Prostate gland (tissue), 2 donors: ENCODE measurements at regions not wholly inside any gene's neighbourhood (a gene's known extent, or its start where the extent isn't known, plus 50 kb on each side); places are given as distances from the start of the nearest gene placed in this dataset.

Experiments
- DNase-seq: peaks from one replicate; pipeline ENCODE4 v3.0.0-alpha.2; 2019; ENCODE audit warnings: low spot score
- H3K27ac ChIP-seq, 2 donors: fragments of 200-600 bp; sonication (generic); 2 replicates each; pipeline ENCODE4 v1.5.1; 2017 to 2019
- H3K27me3 ChIP-seq: fragments of 200-600 bp; sonication (generic); replicated peaks from 2 replicates; pipeline ENCODE4 v1.5.1; 2019; ENCODE audit not compliant: insufficient read depth
- H3K36me3 ChIP-seq, 2 donors: fragments of 200-600 bp; sonication (generic); 1 replicate in 1 of 2; 2 replicates in 1 of 2; pipeline versions ENCODE4 v1.5.1 to v1.8.1; 2017 to 2019
- H3K4me1 ChIP-seq: fragments of 200-600 bp; sonication (generic); replicated peaks from 2 replicates; pipeline ENCODE4 v1.5.1; 2019
- H3K4me3 ChIP-seq, 2 donors: fragments of 200-600 bp; sonication (generic); 2 replicates each; pipeline ENCODE4 v1.5.1; 2017 to 2019
- H3K9me3 ChIP-seq: fragments of 200-600 bp; sonication (generic); 2 replicates; pipeline ENCODE4 v1.5.1; 2017
- POLR2A ChIP-seq: fragments of 450-650 bp; IDR thresholded peaks from one replicate; pipeline ENCODE4 v1.6.1; 2016; ENCODE audit warnings: antibody characterized with exemption, mild to moderate bottlenecking
- POLR2AphosphoS5 ChIP-seq: sonication (generic); formaldehyde crosslinking; IDR thresholded peaks from one replicate; pipeline ENCODE4 v1.6.1; 2017; ENCODE audit warnings: antibody characterized with exemption
- WGBS: methylation state at CpG from one replicate; pipeline ENCODE4 v1.1.5; 2018; 5-methylcytosine and 5-hydroxymethylcytosine counted together
- intact Hi-C: fragments of 100-400 bp; cut with DNase I; formaldehyde crosslinking; loops from one replicate; pipeline ENCODE4 v1.14.2; 2022
- TF ChIP-seq, protein P1 (sequence below), 4 experiments: fragments of 200-600 bp in 2 of 4; fragments of 450-650 bp in 2 of 4; sonication (generic) in 2 of 4; IDR thresholded peaks; 1 replicate in 3 of 4; 2 replicates in 1 of 4; pipeline ENCODE4 v1.5.1; 2016 to 2019; ENCODE audit warnings: antibody characterized with exemption in 4 of 4, mild to moderate bottlenecking in 2 of 4, moderate library complexity in 2 of 4

DNA sequence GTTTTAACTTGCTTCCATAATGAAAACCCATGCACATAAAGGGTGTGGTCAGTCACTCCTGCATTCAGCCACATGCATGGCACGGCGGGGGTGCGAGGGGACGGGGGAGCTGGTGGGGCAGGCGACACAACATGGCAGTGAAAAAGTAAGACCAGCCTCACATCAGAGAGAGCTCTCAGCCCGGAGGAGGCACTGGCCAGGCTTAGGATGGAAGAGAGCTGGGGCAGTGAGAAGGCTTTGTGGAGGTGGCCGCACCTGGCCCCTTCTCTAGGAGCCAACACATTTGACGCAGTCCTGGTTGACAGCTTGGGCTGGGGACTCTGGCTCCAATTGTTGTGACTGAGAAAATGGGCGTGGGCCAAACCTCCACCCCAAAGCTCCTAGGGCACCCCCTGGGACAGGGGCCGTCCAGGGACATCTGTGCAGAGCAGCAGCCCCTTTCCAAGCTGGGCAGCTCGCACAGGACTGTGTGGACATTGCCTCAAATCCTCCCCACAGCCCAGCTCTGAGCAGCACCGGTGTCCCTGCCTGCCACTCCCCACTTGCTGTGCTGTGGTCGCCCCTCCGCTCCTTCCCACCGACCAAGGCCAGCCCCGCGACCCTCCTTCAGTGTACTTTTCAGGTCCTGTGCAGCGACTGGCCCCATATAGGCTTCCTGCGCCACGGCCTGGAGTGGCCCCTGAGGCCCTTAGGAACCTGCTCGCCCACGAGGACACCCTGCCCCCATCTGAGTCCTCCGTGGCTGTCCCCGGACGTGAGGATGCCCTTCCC lies 126.0 kb upstream of the IQSEC1 start:
- no peaks in the 10 kb centered on the region for H3K36me3 ChIP-seq
- WGBS = 88% methylated on average over 24 of the region's 25 CpGs
- peaks cover 5% of the 10 kb centered on the region for H3K27me3 ChIP-seq
- H3K27ac ChIP-seq = no peak overlapping the region
- no peaks in the 10 kb centered on the region for H3K9me3 ChIP-seq
- DNase-seq = no peak
- no peak for TF ChIP-seq POLR2AphosphoS5
- no peaks in the 10 kb centered on the region for H3K4me1 ChIP-seq
- H3K4me3 ChIP-seq = no peak overlapping the region
- intact Hi-C loops = no loop called here

DNA sequence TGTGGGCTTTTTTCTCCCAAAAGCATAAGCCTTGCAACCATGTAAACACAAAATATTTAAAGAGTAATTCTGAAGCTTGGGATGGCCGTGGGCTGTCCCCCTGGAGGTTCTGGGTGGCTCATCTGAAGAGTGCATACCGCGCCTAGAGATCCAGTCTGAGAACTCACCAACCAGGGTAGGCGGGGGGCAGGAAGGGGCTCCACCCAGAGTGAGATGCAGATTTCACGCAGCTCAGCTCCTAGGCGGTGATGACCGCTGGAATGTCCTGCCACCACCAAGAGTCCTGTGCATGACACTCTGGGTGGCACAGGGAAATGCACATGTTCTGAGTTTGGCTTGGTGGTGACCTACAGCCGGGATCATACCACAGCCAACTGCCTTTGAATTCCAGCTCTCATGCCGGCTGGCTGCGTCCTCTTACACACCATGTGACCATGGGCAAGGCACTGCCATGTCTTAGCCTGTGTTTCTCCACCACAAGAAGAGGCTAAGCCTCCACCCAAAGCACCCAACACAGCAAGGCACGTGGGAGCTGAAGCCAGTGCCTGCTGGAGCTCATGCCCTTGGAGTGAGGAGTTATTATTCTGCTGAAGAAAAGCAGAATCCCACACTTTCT lies 125.1 kb upstream of the IQSEC1 start:
- Histone ChIP-seq H3K27me3 (peaks cover under 1% of the 10 kb centered on the region), H3K36me3 (no peaks in the 10 kb centered on the region), H3K27ac (no peak overlapping the region), H3K4me3 (no peak overlapping the region), H3K9me3 (no peaks in the 10 kb centered on the region), H3K4me1 (no peaks in the 10 kb centered on the region)
- 89% methylated on average over 11 of the region's 11 CpGs for WGBS
- DNase-seq = no peak
- no peak for TF ChIP-seq POLR2AphosphoS5
- TF ChIP-seq, protein P1, sequence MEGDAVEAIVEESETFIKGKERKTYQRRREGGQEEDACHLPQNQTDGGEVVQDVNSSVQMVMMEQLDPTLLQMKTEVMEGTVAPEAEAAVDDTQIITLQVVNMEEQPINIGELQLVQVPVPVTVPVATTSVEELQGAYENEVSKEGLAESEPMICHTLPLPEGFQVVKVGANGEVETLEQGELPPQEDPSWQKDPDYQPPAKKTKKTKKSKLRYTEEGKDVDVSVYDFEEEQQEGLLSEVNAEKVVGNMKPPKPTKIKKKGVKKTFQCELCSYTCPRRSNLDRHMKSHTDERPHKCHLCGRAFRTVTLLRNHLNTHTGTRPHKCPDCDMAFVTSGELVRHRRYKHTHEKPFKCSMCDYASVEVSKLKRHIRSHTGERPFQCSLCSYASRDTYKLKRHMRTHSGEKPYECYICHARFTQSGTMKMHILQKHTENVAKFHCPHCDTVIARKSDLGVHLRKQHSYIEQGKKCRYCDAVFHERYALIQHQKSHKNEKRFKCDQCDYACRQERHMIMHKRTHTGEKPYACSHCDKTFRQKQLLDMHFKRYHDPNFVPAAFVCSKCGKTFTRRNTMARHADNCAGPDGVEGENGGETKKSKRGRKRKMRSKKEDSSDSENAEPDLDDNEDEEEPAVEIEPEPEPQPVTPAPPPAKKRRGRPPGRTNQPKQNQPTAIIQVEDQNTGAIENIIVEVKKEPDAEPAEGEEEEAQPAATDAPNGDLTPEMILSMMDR (IDR thresholded peaks at IDR 0.05) = no peak
- TF ChIP-seq POLR2A = no peak
- intact Hi-C loops = no loop called here

DNA sequence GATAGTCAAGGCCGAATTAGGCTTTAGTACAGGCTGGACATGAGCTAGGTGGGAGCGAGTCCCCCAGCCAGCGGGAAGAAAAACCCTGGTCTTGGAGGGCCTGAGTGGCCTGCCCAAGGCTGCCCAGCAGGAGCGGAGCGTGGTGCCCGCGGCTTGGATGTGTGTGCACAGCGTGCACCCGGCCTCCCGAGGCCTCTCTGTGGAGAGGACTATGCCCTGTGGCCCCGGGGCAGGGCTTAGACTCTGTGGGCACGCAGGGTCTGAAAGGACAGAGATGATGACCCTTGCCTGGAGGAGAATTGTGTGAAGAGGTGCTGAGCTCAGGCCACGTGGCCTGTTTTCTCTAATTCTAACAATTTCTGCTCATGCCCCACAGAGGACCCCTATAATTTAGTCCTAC lies 124.6 kb upstream of the IQSEC1 start:
- Histone ChIP-seq H3K27me3 (no peaks in the 10 kb centered on the region), H3K9me3 (no peaks in the 10 kb centered on the region), H3K4me1 (no peaks in the 10 kb centered on the region), H3K36me3 (no peaks in the 10 kb centered on the region), H3K27ac (no peak overlapping the region), H3K4me3 (no peak overlapping the region)
- intact Hi-C loops = no loop called here
- no peak for DNase-seq
- 94% methylated on average over 13 of the region's 13 CpGs for WGBS
- no peak for TF ChIP-seq POLR2AphosphoS5
- TF ChIP-seq POLR2A = no peak
- TF ChIP-seq, protein P1 (IDR thresholded peaks at IDR 0.05) = no peak

DNA sequence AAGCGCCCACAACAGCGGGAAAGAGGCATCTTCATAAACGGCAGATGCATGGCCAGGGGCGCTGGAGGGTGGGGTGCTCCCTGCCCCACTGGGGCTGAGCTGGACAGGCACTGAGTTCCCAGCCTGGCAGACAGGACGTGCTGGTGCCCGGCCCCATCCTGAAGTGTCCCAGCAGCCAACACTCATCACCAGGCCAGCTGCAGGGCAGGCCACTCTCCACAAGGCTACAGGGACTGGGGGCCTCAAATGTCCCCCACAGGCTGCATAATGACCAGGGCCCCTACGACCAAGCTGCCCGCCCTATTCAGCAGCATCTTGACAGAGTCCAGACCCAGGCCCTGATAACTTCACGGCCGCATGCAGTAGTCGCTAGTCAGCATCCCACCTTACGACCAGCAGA lies 124.1 kb upstream of the IQSEC1 start:
- no peak for DNase-seq
- Histone ChIP-seq H3K27me3 (no peaks in the 10 kb centered on the region), H3K4me1 (no peaks in the 10 kb centered on the region), H3K4me3 (no peak overlapping the region), H3K27ac (no peak overlapping the region), H3K9me3 (no peaks in the 10 kb centered on the region), H3K36me3 (no peaks in the 10 kb centered on the region)
- intact Hi-C loops = no loop called here
- TF ChIP-seq POLR2A = no peak
- no peak for TF ChIP-seq POLR2AphosphoS5
- TF ChIP-seq, protein P1 (IDR thresholded peaks at IDR 0.05) = no peak
- 80% methylated on average over 10 of the region's 12 CpGs for WGBS

DNA sequence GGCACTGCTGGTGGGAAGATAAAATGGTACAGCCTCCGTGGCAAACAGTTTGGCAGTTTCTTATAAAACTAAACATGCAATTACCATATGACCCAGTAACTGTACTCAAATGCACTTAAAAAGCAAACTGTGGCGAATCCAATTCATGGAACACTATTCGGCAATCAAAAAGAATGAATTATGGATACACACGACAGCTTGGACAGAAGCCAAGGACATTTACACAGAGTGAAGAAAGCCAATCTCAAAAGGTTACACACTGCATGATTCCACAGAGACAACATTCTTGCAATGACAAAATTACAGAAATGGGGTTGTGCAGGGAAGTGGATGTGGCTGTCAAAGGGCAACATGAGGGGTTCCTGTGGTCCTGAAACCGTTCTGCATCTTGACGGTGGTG lies 122.1 kb upstream of the IQSEC1 start:
- Histone ChIP-seq H3K9me3 (no peaks in the 10 kb centered on the region), H3K4me3 (no peak overlapping the region), H3K4me1 (no peaks in the 10 kb centered on the region), H3K27me3 (no peaks in the 10 kb centered on the region), H3K27ac (no peak overlapping the region), H3K36me3 (no peaks in the 10 kb centered on the region)
- intact Hi-C loops = no loop called here
- DNase-seq = no peak
- 69% methylated on average over 6 of the region's 6 CpGs for WGBS
- TF ChIP-seq POLR2AphosphoS5 (no peak), POLR2A (no peak)
- TF ChIP-seq, protein P1 (IDR thresholded peaks at IDR 0.05) = no peak
